GM21619 (cell line): ENCODE measurements at regions not wholly inside any gene's neighbourhood (a gene's known extent, or its start where the extent isn't known, plus 50 kb on each side); places are given as distances from the start of the nearest gene placed in this dataset.
A peak's percentile ranks its signal among the peaks of the same experiment; 100 is the strongest.

Source experiments
- ATAC-seq: cut with Tn5 transposase; IDR thresholded peaks from one replicate; pipeline ENCODE4 v1.9.1; 2021; ENCODE audit not compliant: unreplicated experiment

GRCh38 chr5:5017827-5018577 is 122.1 kb upstream of the ADAMTS16 start:
- ATAC-seq: no peak

- no peak for ATAC-seq
Measured at GRCh38 chr5:5018578-5018970, 121.6 kb upstream of the ADAMTS16 start.

- ATAC-seq: no peak
Measured at GRCh38 chr5:5021436-5021835, 118.7 kb upstream of the ADAMTS16 start.

- no peak for ATAC-seq
Measured at GRCh38 chr5:5025098-5025773, 114.9 kb upstream of the ADAMTS16 start.

- no peak for ATAC-seq
Measured at GRCh38 chr5:5025774-5026408, 114.2 kb upstream of the ADAMTS16 start.

- ATAC-seq: no peak
Measured at GRCh38 chr5:5026409-5026785, 113.7 kb upstream of the ADAMTS16 start.

DNA sequence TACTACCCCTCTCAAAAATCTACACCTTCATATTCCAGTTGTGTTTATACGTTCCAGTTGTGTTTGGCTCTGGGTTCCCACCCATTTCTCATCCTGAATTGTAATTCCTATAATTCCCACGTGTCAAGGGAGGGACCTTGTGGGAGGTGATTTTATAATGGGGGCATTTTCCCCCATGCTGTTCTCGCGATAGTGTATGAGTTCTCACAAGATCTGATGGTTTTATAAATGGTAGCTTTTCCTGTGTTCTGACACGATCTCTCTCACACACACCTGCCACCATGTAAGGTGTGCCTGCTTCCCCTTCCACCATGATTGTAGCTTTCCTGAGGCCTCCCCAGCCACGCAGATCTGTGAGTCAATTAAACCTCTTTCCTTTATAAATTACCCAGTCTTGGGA is 108.5 kb upstream of the ADAMTS16 start:
- no peak for ATAC-seq

DNA sequence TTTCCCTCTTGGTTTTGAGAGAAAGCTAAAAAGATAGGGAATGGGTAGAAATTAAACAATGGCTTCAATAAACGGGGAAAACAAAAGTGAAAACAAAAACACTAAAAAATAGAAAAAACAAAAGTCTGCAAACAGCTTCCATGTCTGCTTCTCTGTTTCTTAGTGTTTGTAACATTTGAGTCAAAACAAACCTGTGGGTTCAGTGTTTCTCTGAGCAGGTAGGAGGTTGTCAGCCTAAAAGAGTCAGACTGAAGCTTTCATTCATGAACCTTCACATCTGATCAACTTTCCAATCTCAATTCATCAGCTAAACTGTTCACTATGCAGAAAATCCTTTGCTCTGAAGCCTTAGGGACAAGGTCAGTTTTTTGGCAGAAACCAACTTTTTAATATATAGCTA is 102.5 kb upstream of the ADAMTS16 start:
- ATAC-seq: no peak

DNA sequence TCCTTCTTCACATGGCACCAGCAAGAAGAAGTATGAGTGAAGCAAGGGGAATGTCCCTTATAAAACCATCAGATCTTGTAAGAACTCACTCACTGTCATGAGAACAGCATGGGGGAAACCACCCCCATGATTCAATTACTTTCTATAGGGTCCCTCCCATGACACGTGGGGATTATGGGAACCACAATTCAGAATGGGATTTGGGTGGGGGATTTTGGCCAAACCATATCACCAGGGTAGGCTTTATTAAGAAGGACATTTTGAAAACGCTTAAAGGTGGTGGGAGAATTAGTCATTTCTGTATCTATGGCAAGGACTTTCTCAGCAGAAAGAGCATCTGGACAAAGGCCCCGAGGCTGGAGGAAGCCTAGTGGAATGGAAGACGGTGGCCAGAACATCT is 100.2 kb upstream of the ADAMTS16 start:
- ATAC-seq: no peak

DNA sequence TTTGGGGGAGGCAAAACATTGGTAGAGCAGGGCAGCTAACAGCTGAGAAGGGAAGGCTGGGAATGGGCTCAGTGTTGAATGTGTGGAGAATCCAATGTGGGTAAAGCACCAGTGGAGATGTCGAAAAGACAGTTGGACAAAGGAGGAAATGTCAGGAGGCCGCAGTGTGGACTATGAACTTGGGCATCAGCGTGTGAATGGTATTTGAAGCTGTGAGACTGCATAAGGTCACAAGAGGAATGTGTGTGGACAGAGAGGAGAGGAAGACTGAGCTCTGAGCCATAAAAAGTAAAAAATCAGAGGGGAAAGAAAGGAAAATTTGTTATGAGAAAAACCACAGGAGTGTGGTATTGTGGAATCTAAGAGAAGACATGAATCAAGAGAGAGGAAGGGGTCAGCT is 99.4 kb upstream of the ADAMTS16 start:
- no peak for ATAC-seq

DNA sequence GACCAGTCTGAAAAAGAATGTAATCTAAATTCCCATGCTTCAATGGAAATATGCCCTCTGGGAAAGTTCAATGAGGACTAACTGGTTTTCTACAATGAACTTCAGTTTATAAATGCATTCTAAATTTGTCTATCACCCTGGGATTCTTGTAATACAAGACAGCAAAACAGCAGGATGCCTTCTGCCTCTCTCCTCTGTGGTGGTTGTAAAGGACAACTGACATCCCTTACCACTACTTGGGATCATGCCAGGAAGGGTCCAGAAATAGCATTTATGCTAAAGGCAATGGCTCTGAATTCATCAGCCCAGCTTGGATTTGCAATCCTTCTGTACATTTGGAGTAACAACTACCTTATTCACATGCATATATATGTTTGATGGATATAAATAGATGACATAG is 97.3 kb upstream of the ADAMTS16 start:
- no peak for ATAC-seq

DNA sequence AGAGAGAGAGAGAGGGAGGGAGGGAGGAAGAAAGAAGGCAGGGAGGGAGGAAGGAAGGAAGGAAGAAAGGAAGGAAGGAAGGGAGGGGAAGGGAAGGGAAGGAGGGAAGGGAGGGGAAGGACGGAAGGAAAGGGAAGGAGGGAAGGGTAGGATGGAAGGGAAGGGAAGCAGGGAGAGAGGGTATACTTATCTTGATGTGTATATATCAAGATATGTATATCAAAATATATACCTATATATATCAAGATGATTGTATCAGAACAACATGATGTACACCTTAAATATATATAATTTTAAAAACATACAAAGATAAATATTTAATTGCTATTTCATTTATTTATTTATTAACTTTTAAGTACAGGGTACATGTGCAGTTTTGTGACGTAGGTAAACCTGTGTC is 96.8 kb upstream of the ADAMTS16 start:
- no peak for ATAC-seq

GRCh38 chr5:5044247-5044840 is 95.8 kb upstream of the ADAMTS16 start:
- ATAC-seq: no peak

DNA sequence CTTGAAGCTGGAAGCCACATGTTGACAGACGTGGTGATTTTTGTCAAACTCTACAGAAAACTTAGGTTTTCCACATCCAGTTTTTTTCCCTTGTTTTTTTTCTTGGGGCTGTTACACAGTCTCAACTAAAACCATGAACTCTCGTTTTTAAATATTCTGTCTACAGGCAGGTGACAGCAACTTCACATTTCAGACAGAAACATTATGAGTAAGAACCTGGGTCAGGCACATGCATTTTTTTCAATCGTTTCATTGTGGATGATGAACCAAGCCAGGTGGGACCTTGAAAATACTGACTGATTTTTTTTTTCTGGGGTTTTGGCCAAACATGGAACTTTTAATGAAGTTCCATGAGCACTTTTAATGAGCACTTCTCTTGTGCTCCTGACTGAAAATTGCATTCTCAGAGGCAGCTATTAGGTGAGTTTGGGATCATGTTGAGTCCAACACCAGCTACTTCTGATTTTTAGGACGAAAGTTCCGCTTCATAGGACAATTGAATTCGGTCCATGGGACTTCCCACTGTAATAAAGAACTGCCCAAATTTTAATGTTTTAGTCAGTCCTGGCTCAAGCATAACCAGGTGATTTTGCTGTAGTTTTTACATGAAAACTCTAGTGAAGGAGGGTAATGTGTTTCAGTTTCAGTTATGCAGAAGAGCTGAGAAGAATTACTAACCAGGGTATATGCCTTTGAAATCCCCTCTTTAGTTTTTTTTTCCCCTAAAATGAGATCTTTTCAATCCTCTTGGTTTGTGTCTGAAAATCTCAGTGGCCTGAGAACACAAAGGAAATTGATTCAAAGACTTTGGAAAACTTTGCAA is 93.2 kb upstream of the ADAMTS16 start:
- peak; percentile 80 for ATAC-seq

GRCh38 chr5:5050801-5051200 is 89.3 kb upstream of the ADAMTS16 start:
- no peak for ATAC-seq

GRCh38 chr5:5055712-5056111 is 84.4 kb upstream of the ADAMTS16 start:
- no peak for ATAC-seq

DNA sequence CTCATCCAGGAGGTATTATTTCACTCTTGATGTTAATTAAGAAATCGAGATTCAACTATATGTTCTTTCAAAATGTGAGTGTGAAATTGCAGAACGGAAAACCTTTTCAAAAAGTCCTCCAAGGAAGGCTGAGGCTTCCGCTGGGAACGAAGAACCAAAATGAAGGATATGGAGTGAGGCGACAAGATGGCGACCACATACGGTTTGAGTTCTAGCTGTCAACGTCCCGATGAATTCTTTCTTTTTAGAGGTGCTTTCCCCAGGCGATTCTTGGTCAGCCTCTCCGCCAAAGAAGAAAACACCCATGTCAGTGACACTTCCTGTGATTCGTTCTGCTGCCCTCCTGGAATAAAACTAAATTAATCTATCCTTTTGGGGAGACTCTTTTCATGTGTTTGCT is 78.3 kb upstream of the ADAMTS16 start:
- ATAC-seq: no peak

DNA sequence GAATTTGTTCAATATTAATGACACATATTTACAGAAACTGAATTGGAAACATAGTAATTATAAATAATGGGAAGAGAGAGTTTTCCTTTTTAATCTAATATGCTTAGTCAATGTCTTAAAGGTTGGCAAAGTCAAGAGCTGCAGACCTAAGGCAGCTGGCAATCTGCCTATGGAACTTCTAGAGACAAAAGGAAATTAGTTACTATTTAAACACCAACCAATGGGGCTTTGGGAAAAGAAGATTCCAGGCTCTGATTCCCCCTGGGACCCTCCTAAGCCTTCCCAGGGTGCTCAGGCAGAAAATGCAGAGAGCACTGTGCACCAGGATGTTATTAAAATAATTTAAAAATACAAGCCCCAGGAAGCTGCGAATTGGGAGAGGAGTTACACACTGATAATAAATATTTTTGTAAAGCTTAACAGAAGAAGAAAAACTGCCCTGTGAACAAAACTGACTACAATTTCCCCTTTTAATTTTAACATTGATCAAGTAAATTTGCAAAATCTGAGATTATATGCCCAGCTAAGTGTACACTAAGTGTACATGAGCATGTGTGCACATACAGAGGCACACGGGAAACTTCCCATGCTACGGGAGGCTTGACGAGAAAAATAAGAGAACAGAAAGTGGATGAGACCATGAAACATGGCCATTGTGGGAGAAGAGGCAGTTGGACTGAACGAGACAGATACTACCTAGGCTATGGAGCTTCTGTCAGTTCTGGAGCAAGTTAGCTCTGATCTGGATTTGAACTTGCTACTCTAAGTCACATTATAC is 77.4 kb upstream of the ADAMTS16 start:
- ATAC-seq: no peak

- no peak for ATAC-seq
Measured at GRCh38 chr5:5063533-5063953, 76.6 kb upstream of the ADAMTS16 start.

GRCh38 chr5:5065472-5065871 is 74.7 kb upstream of the ADAMTS16 start:
- ATAC-seq: no peak
